GM21390 (cell line): ENCODE measurements at regions not wholly inside any gene's neighbourhood (a gene's known extent, or its start where the extent isn't known, plus 50 kb on each side); places are given as distances from the start of the nearest gene placed in this dataset.

Experiments used
- ATAC-seq: cut with Tn5 transposase; IDR thresholded peaks from one replicate; pipeline ENCODE4 v1.9.1; 2021; ENCODE audit not compliant: unreplicated experiment

- ATAC-seq, result no peak
These were observed 516.7 kb downstream of the KCNJ3 start for GRCh38 chr2:155215037-155215707.

GRCh38 chr2:155209696-155210450 lies 511.4 kb downstream of the KCNJ3 start:
- ATAC-seq, result no peak

- ATAC-seq, result no peak
These were observed 504.7 kb downstream of the KCNJ3 start for GRCh38 chr2:155203178-155203577.

- no peak for ATAC-seq
These were observed 502.3 kb downstream of the KCNJ3 start for GRCh38 chr2:155200753-155201152.

GRCh38 chr2:155190342-155190741 lies 491.8 kb downstream of the KCNJ3 start:
- ATAC-seq, result peak; percentile 59

- no peak for ATAC-seq
These were observed 480.4 kb downstream of the KCNJ3 start for GRCh38 chr2:155178921-155179320.

GRCh38 chr2:155176345-155176744 lies 477.9 kb downstream of the KCNJ3 start:
- no peak for ATAC-seq

GRCh38 chr2:155169317-155169716 lies 470.8 kb downstream of the KCNJ3 start:
- no peak for ATAC-seq

- ATAC-seq, result no peak
These were observed 464.0 kb downstream of the KCNJ3 start for GRCh38 chr2:155162494-155162893.

DNA sequence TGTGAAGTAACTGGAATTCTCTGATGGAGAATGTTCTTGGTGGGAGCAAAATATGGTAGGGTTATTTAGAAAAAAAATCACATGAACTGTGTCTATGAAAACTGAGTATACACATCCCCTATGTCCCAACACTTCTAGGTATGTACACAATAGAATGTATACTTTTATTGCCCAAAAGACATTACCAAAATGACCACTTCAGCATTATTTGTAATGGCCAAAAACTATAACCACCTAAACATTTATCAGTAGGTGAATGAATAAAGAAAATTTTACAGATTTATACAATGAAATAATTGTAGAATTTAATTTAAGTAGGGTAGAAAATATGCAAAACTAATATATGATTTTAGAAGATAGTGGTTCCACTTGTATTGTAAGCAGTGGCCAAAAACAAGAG lies 462.8 kb downstream of the KCNJ3 start:
- no peak for ATAC-seq

- ATAC-seq, result no peak
These were observed 459.2 kb downstream of the KCNJ3 start for GRCh38 chr2:155157711-155158110.

- ATAC-seq, result no peak
These were observed 458.6 kb downstream of the KCNJ3 start for GRCh38 chr2:155157065-155157464.

- peak; percentile 47 for ATAC-seq
These were observed 453.4 kb downstream of the KCNJ3 start for GRCh38 chr2:155151945-155152344.

- no peak for ATAC-seq
These were observed 453.0 kb downstream of the KCNJ3 start for GRCh38 chr2:155151472-155151871.

- ATAC-seq, result peak; percentile 95
These were observed 447.3 kb downstream of the KCNJ3 start for GRCh38 chr2:155145758-155146229.

DNA sequence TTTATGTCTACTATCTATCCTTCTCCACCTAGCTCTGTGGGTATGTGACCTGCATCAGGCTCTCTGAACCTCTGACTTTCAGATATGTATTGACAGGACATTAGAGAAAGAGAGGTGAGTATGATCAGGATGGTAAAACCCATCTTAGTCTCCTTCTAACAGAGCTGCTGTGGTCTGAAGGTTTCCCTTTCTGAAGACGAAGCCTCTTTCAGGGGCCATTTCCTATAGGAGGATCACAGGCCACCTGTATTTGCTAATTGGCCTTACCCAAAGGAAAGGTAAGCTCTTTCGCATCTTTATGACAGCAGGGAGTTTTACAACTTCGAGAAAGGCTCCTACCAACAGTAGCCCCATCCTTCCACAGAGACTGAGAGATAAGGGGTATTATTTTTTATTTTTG lies 442.9 kb downstream of the KCNJ3 start:
- ATAC-seq, result peak; percentile 27

GRCh38 chr2:155125585-155126230 lies 427.2 kb downstream of the KCNJ3 start:
- ATAC-seq, result no peak

DNA sequence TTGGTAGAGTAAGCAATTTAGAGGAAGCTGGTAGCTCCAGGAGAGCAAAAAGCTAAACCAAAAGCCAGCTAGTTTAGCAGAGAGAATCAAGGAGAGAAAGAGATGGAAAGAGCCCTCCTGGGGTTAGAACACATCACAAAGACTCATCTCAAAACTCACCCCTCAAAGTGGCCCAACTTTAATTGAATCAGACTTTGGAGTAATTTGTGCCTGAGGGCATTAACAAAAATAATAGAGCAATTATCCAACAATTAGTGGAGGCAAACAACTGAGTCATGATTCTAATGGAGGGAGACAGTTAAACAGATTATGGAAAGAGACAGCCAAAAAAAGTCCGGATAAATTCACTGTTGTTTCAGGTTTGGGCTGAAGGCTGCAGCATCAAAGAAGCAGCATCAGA lies 417.4 kb downstream of the KCNJ3 start:
- no peak for ATAC-seq

DNA sequence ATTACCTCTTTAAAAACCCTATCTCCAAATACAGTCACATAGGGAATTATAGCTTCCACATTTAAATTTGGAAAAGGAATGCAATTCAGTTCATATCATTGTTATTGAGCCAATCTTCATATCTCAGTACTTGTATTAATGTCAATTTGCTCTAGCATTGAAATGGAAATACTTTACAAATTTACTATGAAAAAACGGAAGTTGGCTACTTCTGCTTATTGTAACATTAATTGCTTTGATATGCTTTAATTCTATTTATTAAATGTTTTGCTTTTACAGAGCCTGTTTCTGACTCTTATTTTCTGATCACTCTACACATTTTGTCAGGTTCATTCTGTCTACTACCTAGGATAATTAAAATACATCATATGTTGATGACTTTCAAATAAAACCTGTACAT lies 412.6 kb downstream of the KCNJ3 start:
- no peak for ATAC-seq

- no peak for ATAC-seq
These were observed 411.0 kb downstream of the KCNJ3 start for GRCh38 chr2:155109527-155109926.

GRCh38 chr2:155100261-155100660 lies 401.8 kb downstream of the KCNJ3 start:
- ATAC-seq, result no peak

DNA sequence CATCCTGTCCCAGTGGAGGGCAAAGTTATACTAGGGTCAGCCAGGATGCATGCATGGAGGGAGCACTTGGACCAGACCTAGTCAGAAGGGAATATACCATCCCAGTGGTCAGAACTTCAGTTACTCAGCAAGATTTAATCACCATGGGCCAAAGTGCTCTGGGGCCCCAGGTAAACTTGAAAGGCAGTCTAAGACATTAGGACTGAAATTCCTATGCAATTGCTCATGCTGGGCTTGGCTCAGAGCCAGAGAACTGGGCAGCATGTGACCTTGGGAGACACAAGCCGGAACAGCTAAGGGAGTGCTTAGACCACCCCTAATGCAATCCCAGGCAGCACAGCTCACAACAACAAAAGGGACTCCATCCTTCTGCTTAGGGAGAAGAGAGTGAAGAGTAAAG lies 401.3 kb downstream of the KCNJ3 start:
- ATAC-seq, result no peak
